Osteoblast (primary cell): ENCODE measurements at regions not wholly inside any gene's neighbourhood (a gene's known extent, or its start where the extent isn't known, plus 50 kb on each side); places are given as distances from the start of the nearest gene placed in this dataset.

ENCODE experiments used
- DNase-seq: peaks from one replicate; pipeline ENCODE4 v3.0.0; 2011; ENCODE audit warnings: low spot score, mixed read lengths; ENCODE audit not compliant: insufficient read length; ENCODE audit errors: missing footprints
- H2AFZ ChIP-seq: 2 replicates; pipeline ENCODE4 v1.6.0; 2011; ENCODE audit warnings: mild to moderate bottlenecking, low read length
- H3K27ac ChIP-seq: 2 replicates; pipeline ENCODE4 v1.5.1; 2011; ENCODE audit warnings: mild to moderate bottlenecking, low read depth, low read length, moderate library complexity
- H3K27me3 ChIP-seq: 2 replicates; pipeline ENCODE4 v1.6.0; 2012; ENCODE audit warnings: mild to moderate bottlenecking, control low read depth, inconsistent platforms, low read length, moderate library complexity; ENCODE audit not compliant: insufficient read depth
- H3K36me3 ChIP-seq: 2 replicates; pipeline ENCODE4 v1.5.1; 2011; ENCODE audit warnings: mild to moderate bottlenecking, low read length, control low read depth, moderate library complexity; ENCODE audit not compliant: insufficient read depth
- H3K4me1 ChIP-seq: 2 replicates; pipeline ENCODE4 v1.5.1; 2011; ENCODE audit warnings: mild to moderate bottlenecking, low read length, control low read depth, moderate library complexity; ENCODE audit not compliant: insufficient read depth
- H3K4me2 ChIP-seq: 2 replicates; pipeline ENCODE4 v1.6.0; 2011; ENCODE audit warnings: mild to moderate bottlenecking, low read length; ENCODE audit not compliant: insufficient read depth
- H3K4me3 ChIP-seq: fragments of 200-600 bp; sonication (generic); 3 replicates; pipeline ENCODE4 v1.5.1; 2012; ENCODE audit warnings: mild to moderate bottlenecking, low read length, inconsistent platforms; ENCODE audit not compliant: insufficient read depth
- H3K79me2 ChIP-seq: 2 replicates; pipeline ENCODE4 v1.6.0; 2012; ENCODE audit warnings: mild to moderate bottlenecking, low read length, control low read depth, inconsistent platforms; ENCODE audit not compliant: insufficient read depth
- H3K9me3 ChIP-seq: 2 replicates; pipeline ENCODE4 v1.5.1; 2011; ENCODE audit warnings: low read depth, low read length, control low read depth
- H4K20me1 ChIP-seq: 2 replicates; pipeline ENCODE4 v1.6.0; 2012; ENCODE audit warnings: mild to moderate bottlenecking, low read length, control low read depth; ENCODE audit not compliant: insufficient read depth
- CTCF ChIP-seq: IDR thresholded peaks from 2 replicates; pipeline ENCODE4 v1.5.1; 2011; ENCODE audit warnings: mild to moderate bottlenecking, low read depth, low read length, moderate library complexity; ENCODE audit errors: extremely low read depth

DNA sequence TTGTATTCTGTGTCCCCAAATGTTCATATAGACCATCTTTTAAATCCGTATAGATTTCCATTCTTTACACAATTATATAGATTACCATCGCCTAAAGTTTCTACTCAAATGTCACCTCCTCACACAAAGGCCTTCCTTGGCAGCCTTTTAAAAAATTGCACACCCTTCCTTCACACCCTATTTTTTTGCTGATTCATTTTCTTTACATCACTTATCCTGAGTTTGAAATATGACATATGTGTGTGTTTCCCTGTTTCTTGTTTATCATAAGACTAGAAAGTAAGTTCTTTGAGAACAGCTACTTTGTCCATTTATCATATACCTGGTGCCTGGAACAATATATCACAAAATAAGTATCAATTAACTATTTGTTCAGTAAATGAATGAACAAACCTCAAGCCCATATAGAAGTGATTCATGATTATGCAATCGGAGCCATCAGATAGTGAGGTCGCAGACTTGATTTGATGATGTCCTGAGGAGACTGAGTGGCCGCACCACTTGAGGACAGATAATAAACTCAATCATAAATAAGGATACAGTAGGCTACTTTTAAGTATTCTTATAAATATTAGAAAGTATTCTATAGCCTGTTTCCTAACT lies 327.4 kb upstream of the ZC3H12C start:
- TF ChIP-seq CTCF, result no peak
- H3K4me3 ChIP-seq, result no peak overlapping the region
- H3K9me3 ChIP-seq, result no peaks in the 10 kb centered on the region
- H3K4me2 ChIP-seq, result no peak overlapping the region
- H3K27me3 ChIP-seq, result no peaks in the 10 kb centered on the region
- no peaks in the 10 kb centered on the region for H4K20me1 ChIP-seq
- no peaks in the 10 kb centered on the region for H3K79me2 ChIP-seq
- H3K4me1 ChIP-seq, result no peaks in the 10 kb centered on the region
- no peak for DNase-seq
- H3K36me3 ChIP-seq, result no peaks in the 10 kb centered on the region
- H3K27ac ChIP-seq, result no peak overlapping the region
- no peak overlapping the region for H2AFZ ChIP-seq

DNA sequence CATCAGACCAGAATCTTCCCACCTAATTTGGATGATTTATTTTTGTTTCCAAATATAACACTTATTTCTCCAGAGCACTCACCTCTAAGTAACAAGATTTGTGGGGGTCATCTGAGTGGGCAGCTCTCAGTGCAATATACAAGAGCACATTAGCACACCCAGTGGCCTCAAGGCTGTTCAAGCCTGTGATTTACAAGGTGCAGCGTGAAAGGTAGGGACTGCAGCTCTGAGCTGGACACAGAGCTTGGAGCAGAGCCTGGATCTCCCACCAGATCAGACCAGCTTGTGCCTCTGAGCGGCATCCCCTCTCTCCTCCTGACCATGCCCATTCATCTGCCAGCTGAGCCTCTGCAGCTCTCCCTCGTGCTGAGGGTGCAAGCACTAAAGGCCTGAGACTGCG lies 323.3 kb upstream of the ZC3H12C start:
- Histone ChIP-seq H3K4me2 (no peak overlapping the region), H3K36me3 (no peaks in the 10 kb centered on the region), H4K20me1 (no peaks in the 10 kb centered on the region), H3K9me3 (no peaks in the 10 kb centered on the region), H3K27me3 (no peaks in the 10 kb centered on the region), H3K4me1 (no peaks in the 10 kb centered on the region), H2AFZ (no peak overlapping the region), H3K27ac (no peak overlapping the region), H3K4me3 (no peak overlapping the region), H3K79me2 (no peaks in the 10 kb centered on the region)
- no peak for TF ChIP-seq CTCF
- no peak for DNase-seq

DNA sequence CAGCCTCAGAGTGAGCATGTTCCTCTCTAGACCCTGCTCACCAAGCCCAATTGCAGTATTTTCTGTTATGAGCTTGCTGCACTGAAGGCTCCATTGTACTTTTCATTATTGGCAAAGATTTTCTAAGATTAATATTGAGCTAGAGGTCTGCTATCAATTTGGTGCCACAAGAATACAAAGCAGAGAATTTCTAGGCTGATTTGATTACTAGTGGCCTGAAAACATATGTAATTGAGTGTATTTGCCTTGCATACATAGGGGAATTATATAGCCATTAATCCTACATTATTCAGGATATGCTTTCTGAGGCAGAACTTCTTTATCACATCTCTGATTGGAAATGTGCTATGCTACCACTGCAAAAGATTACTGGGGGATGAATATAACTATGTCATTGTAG lies 322.9 kb upstream of the ZC3H12C start:
- H3K79me2 ChIP-seq, result no peaks in the 10 kb centered on the region
- no peaks in the 10 kb centered on the region for H3K27me3 ChIP-seq
- H3K4me1 ChIP-seq, result no peaks in the 10 kb centered on the region
- H3K27ac ChIP-seq, result no peak overlapping the region
- H3K4me2 ChIP-seq, result no peak overlapping the region
- H2AFZ ChIP-seq, result no peak overlapping the region
- no peaks in the 10 kb centered on the region for H3K36me3 ChIP-seq
- H3K9me3 ChIP-seq, result no peaks in the 10 kb centered on the region
- no peak overlapping the region for H3K4me3 ChIP-seq
- no peaks in the 10 kb centered on the region for H4K20me1 ChIP-seq
- no peak for TF ChIP-seq CTCF
- DNase-seq, result no peak

DNA sequence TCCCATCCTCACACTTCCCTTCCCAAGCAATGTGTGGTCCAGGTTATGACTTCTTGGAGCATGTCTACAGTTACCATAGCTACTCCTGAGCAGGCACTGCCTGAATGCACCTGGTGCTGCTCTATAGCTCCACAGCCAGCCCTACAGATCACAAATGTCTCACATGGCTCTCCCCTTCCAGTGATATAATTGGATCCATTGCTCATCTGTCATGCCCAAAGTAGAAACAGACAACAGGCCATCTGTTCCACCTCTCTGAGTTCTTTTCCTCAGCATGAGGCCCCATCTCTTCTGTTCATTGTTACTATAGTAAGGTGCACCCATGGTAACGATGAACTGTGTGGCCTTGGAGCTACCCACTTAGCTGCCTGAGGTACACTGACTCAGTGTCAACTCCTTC lies 320.3 kb upstream of the ZC3H12C start:
- Histone ChIP-seq H3K4me3 (no peak overlapping the region), H3K9me3 (no peaks in the 10 kb centered on the region), H3K79me2 (no peaks in the 10 kb centered on the region), H3K4me1 (no peaks in the 10 kb centered on the region), H4K20me1 (no peaks in the 10 kb centered on the region), H3K27ac (no peak overlapping the region), H3K27me3 (no peaks in the 10 kb centered on the region), H3K36me3 (no peaks in the 10 kb centered on the region), H3K4me2 (no peak overlapping the region), H2AFZ (no peak overlapping the region)
- no peak for DNase-seq
- no peak for TF ChIP-seq CTCF
